HCT116 (cell line): ENCODE measurements at regions not wholly inside any gene's neighbourhood (a gene's known extent, or its start where the extent isn't known, plus 50 kb on each side); places are given as distances from the start of the nearest gene placed in this dataset.

Source experiments
- ATAC-seq: fragments of 200-7000 bp; cut with Tn5 transposase; 2 replicates; pipeline ENCODE4 v1.9.1; 2020; ENCODE audit warnings: mild to moderate bottlenecking, moderate library complexity
- BruUV-seq: library from RNA; stranded (reverse); fragments of 400-500 nt; replicated peaks from 2 replicates; lab custom pipeline; 2021; lab: Mats Ljungman, UMichigan
- CTCF ChIA-PET: fragments of 300-600 bp; sonication (Branson Sonifier 250); formaldehyde crosslinking; loops from one replicate; lab custom pipeline; 2021; ENCODE audit warnings: antibody characterized with exemption; lab: Charles Lee
- POLR2A ChIA-PET: fragments of 300-600, 350-600 bp; sonication (Branson Sonifier 250); formaldehyde crosslinking; loops from one replicate; lab custom pipeline; 2021; ENCODE audit warnings: antibody characterized with exemption; lab: Charles Lee
- RAD21 ChIA-PET, 2 experiments: fragments of 300-600 bp; sonication (Branson Sonifier 250); formaldehyde crosslinking; loops; one replicate each; lab custom pipeline; 2023; ENCODE audit warnings: low total read pairs in 2 of 2; ENCODE audit not compliant: uncharacterized antibody in 2 of 2, unreplicated experiment in 2 of 2, low non-redundant PET in 1 of 2; lab: Charles Lee
- DNase-seq: peaks from one replicate; pipeline ENCODE4 v3.0.0-alpha.2; 2010; ENCODE audit warnings: low read depth, low spot score
- H2AFZ ChIP-seq: fragments of 200-600 bp; shearing (Covaris generic), sonication (generic); 2 replicates; pipeline ENCODE4 v1.6.1; 2017; ENCODE audit warnings: low read depth, mixed run types, mixed read lengths, antibody characterized with exemption, low read length; ENCODE audit not compliant: poor library complexity, severe bottlenecking
- H3K27ac ChIP-seq: 2 replicates; pipeline ENCODE4 v1.5.1; 2012; ENCODE audit warnings: low read depth, low read length
- H3K27me3 ChIP-seq: fragments of 200-600 bp; sonication (generic); 2 replicates; pipeline ENCODE4 v1.6.1; 2016; ENCODE audit warnings: mixed run types, low read length, mixed read lengths; ENCODE audit not compliant: insufficient read depth
- H3K36me3 ChIP-seq, 2 experiments: fragments of 200-500 bp in 1 of 2; fragments of 200-600 bp in 1 of 2; sonication (Bioruptor generic) in 1 of 2; sonication (generic) in 1 of 2; 2 replicates each; pipeline versions ENCODE4 v1.5.1 to v1.6.1; 2014 to 2016; ENCODE audit warnings: low read length in 2 of 2, inconsistent platforms in 1 of 2, mixed read lengths in 1 of 2, mixed run types in 1 of 2; ENCODE audit not compliant: insufficient read depth in 2 of 2, control insufficient read depth in 1 of 2
- H3K4me1 ChIP-seq, 2 experiments: fragments of 200-600 bp in 1 of 2; sonication (generic) in 1 of 2; 2 replicates each; pipeline versions ENCODE4 v1.5.1 to v1.6.1; 2012 to 2017; ENCODE audit warnings: low read length in 2 of 2, inconsistent platforms in 1 of 2, mild to moderate bottlenecking in 1 of 2, mixed read lengths in 1 of 2, mixed run types in 1 of 2, moderate library complexity in 1 of 2; ENCODE audit not compliant: insufficient read depth in 2 of 2, control insufficient read depth in 1 of 2
- H3K4me2 ChIP-seq: fragments of 200-600 bp; sonication (generic); 2 replicates; pipeline ENCODE4 v1.6.1; 2017; ENCODE audit warnings: mixed run types, low read length, mixed read lengths
- H3K4me3 ChIP-seq, 2 experiments: fragments of 200-600 bp in 1 of 2; sonication (generic) in 1 of 2; replicated peaks in 1 of 2; 2 replicates each; pipeline ENCODE4 v1.5.1; 2011 to 2016; ENCODE audit warnings: low read length in 2 of 2, control low read depth in 1 of 2, low read depth in 1 of 2, mild to moderate bottlenecking in 1 of 2, mixed read lengths in 1 of 2, mixed run types in 1 of 2
- H3K79me2 ChIP-seq: fragments of 200-600 bp; sonication (generic); 2 replicates; pipeline ENCODE4 v1.6.1; 2017; ENCODE audit warnings: mild to moderate bottlenecking, mixed run types, low read length, moderate library complexity, mixed read lengths; ENCODE audit not compliant: insufficient read depth
- H3K9ac ChIP-seq: fragments of 200-600 bp; sonication (generic); 2 replicates; pipeline ENCODE4 v1.6.1; 2016; ENCODE audit warnings: low read length, mixed read lengths
- H3K9me2 ChIP-seq: fragments of 200-600 bp; sonication (generic), shearing (Covaris generic); 2 replicates; pipeline ENCODE4 v1.6.1; 2017; ENCODE audit warnings: mixed run types, mild to moderate bottlenecking, moderate library complexity; ENCODE audit not compliant: insufficient read depth
- H3K9me3 ChIP-seq, 2 experiments: fragments of 200-500 bp in 1 of 2; fragments of 200-600 bp in 1 of 2; sonication (Bioruptor generic) in 1 of 2; sonication (generic) in 1 of 2; 2 replicates each; pipeline ENCODE4 v1.6.1; 2014 to 2017; ENCODE audit warnings: low read length in 2 of 2, mixed read lengths in 2 of 2, inconsistent platforms in 1 of 2, low read depth in 1 of 2, mild to moderate bottlenecking in 1 of 2, mixed run types in 1 of 2, moderate library complexity in 1 of 2; ENCODE audit not compliant: control insufficient read depth in 1 of 2, insufficient read depth in 1 of 2
- H4K20me1 ChIP-seq: fragments of 200-600 bp; sonication (generic), shearing (Covaris generic); 2 replicates; pipeline ENCODE4 v1.6.1; 2017; ENCODE audit warnings: mixed run types, mild to moderate bottlenecking, moderate library complexity; ENCODE audit not compliant: insufficient read depth
- ELF1 ChIP-seq: IDR thresholded peaks from 2 replicates; pipeline ENCODE4 v1.6.1; 2012; ENCODE audit warnings: low read depth, borderline replicate concordance
- EZH2phosphoT487 ChIP-seq: fragments of 200-600 bp; IDR thresholded peaks from 2 replicates; pipeline ENCODE4 v1.6.1; 2018; ENCODE audit warnings: antibody characterized with exemption, borderline replicate concordance
- JUND ChIP-seq: IDR thresholded peaks from 2 replicates; pipeline ENCODE4 v1.6.1; 2012
- POLR2A ChIP-seq: IDR thresholded peaks from 2 replicates; pipeline ENCODE4 v1.7.0; 2011; ENCODE audit warnings: borderline replicate concordance; ENCODE audit not compliant: insufficient read depth, insufficient read length; ENCODE audit errors: extremely low read depth
- POLR2AphosphoS5 ChIP-seq: IDR thresholded peaks from 2 replicates; pipeline ENCODE4 v1.6.1; 2011; ENCODE audit warnings: mild to moderate bottlenecking, low read depth, low read length, moderate library complexity
- TCF7L2 ChIP-seq: IDR thresholded peaks from 2 replicates; pipeline ENCODE4 v1.7.0; 2011; ENCODE audit warnings: borderline replicate concordance, inconsistent platforms; ENCODE audit not compliant: insufficient read depth, insufficient read length; ENCODE audit errors: extremely low read depth
- ZFX ChIP-seq: fragments of 450-650 bp; IDR thresholded peaks from 2 replicates; pipeline ENCODE4 v1.6.1; 2017
- ZNF274 ChIP-seq: fragments of 200-500 bp; sonication (Bioruptor generic); IDR thresholded peaks from 2 replicates; pipeline ENCODE4 v1.6.1; 2014; ENCODE audit warnings: mild to moderate bottlenecking, low read depth, low read length, inconsistent platforms
- intact Hi-C: fragments of 100-400 bp; cut with micrococcal nuclease; formaldehyde crosslinking; loops from 2 replicates; pipeline ENCODE4 v1.10.0; 2022

GRCh38 chr4:159017323-159018026 lies 85.4 kb upstream of the RAPGEF2 start:
- Histone ChIP-seq H3K4me2 (no peak overlapping the region), H3K36me3 (no peaks in the 10 kb centered on the region)
- RAD21 ChIA-PET, result no interaction called here
- TF ChIP-seq ZNF274, result no peak
- no peak for TF ChIP-seq POLR2A
- TF ChIP-seq TCF7L2, result no peak
- TF ChIP-seq EZH2phosphoT487, result no peak
- TF ChIP-seq, all 23 proteins: peak for 0
- ATAC-seq, result no peak
- no peak overlapping the region for H3K4me3 ChIP-seq
- no peak overlapping the region for H2AFZ ChIP-seq
- no peak overlapping the region for H3K27ac ChIP-seq
- no peaks in the 10 kb centered on the region for H3K9me2 ChIP-seq
- H3K9ac ChIP-seq, result no peak overlapping the region
- POLR2A ChIA-PET, result no interaction called here
- no peaks in the 10 kb centered on the region for H4K20me1 ChIP-seq
- no peaks in the 10 kb centered on the region for H3K27me3 ChIP-seq
- CTCF ChIA-PET, result no interaction called here
- intact Hi-C loops, result no loop called here
- H3K9me3 ChIP-seq, result no peaks in the 10 kb centered on the region
- H3K79me2 ChIP-seq, result no peaks in the 10 kb centered on the region
- DNase-seq, result no peak
- no TSS peak for BruUV-seq
- peaks cover 0 to 4% of the 10 kb centered on the region in 2 experiments; a peak in 1 of 4 replicates for H3K4me1 ChIP-seq

GRCh38 chr4:159018062-159018629 lies 84.7 kb upstream of the RAPGEF2 start:
- no peaks in the 10 kb centered on the region for H3K27me3 ChIP-seq
- BruUV-seq, result no TSS peak
- no peaks in the 10 kb centered on the region for H3K9me2 ChIP-seq
- H3K4me1 ChIP-seq, result no peaks in the 10 kb centered on the region
- DNase-seq (no peak), ATAC-seq (no peak)
- intact Hi-C loops, result no loop called here
- CTCF ChIA-PET, result no interaction called here
- RAD21 ChIA-PET, result no interaction called here
- H3K27ac ChIP-seq, result no peak overlapping the region
- no peak for TF ChIP-seq JUND
- TF ChIP-seq POLR2AphosphoS5, result no peak
- no peak for TF ChIP-seq ELF1
- no peak for TF ChIP-seq ZFX
- H3K4me3 ChIP-seq, result no peak overlapping the region
- H3K79me2 ChIP-seq, result no peaks in the 10 kb centered on the region
- POLR2A ChIA-PET, result no interaction called here
- H4K20me1 ChIP-seq, result no peaks in the 10 kb centered on the region
- no peak overlapping the region for H3K4me2 ChIP-seq
- no peaks in the 10 kb centered on the region for H3K9me3 ChIP-seq
- no peak overlapping the region for H2AFZ ChIP-seq
- H3K9ac ChIP-seq, result no peak overlapping the region
- no peaks in the 10 kb centered on the region for H3K36me3 ChIP-seq
